SK-N-SH treated with all-trans-retinoic acid at 6 μM for 48 hours (cell line): ENCODE measurements at regions not wholly inside any gene's neighbourhood (a gene's known extent, or its start where the extent isn't known, plus 50 kb on each side); places are given as distances from the start of the nearest gene placed in this dataset.

Source experiments
- ATAC-seq: fragments of 200-7000 bp; cut with Tn5 transposase; 3 replicates; pipeline ENCODE4 v1.9.1; 2020; ENCODE audit warnings: mild to moderate bottlenecking, moderate library complexity
- ARNTL ChIP-seq: fragments of 450-650 bp; formaldehyde crosslinking; IDR thresholded peaks from 2 replicates; pipeline ENCODE4 v1.5.0; 2020; ENCODE audit warnings: low read depth, mild to moderate bottlenecking, moderate library complexity, borderline replicate concordance
- BACH2 ChIP-seq: fragments of 250-450 bp; sonication (Bioruptor Pico); IDR thresholded peaks from 2 replicates; pipeline ENCODE4 v1.9.0; 2021; ENCODE audit warnings: mild to moderate bottlenecking, borderline replicate concordance
- CSDC2 ChIP-seq: fragments of 250-450 bp; sonication (Bioruptor Pico); IDR thresholded peaks from 2 replicates; pipeline ENCODE4 v1.5.0; 2020; ENCODE audit warnings: mild to moderate bottlenecking, moderate library complexity
- ESRRG ChIP-seq: fragments of 250-450 bp; sonication (Bioruptor Pico); IDR thresholded peaks from 2 replicates; pipeline ENCODE4 v1.6.1; 2021; ENCODE audit warnings: mild to moderate bottlenecking
- ISL1 ChIP-seq: fragments of 250-450 bp; sonication (Bioruptor Pico); IDR thresholded peaks from 2 replicates; pipeline ENCODE4 v2.1.2; 2022; ENCODE audit warnings: mild to moderate bottlenecking, moderate library complexity
- OSR1 ChIP-seq: fragments of 250-450 bp; sonication (Bioruptor Pico); IDR thresholded peaks from 2 replicates; pipeline ENCODE4 v1.8.0; 2022; ENCODE audit warnings: moderate library complexity, mild to moderate bottlenecking, inconsistent platforms
- PPARA ChIP-seq: fragments of 250-450 bp; sonication (Bioruptor Pico); IDR thresholded peaks from 2 replicates; pipeline ENCODE4 v1.5.0; 2020; ENCODE audit warnings: mild to moderate bottlenecking, borderline replicate concordance
- RARB ChIP-seq: fragments of 250-450 bp; sonication (Bioruptor Pico); IDR thresholded peaks from 2 replicates; pipeline ENCODE4 v1.8.0; 2021; ENCODE audit warnings: mild to moderate bottlenecking, moderate library complexity
- SNAI2 ChIP-seq: fragments of 250-450 bp; sonication (Bioruptor Pico); IDR thresholded peaks from 2 replicates; pipeline ENCODE4 v1.5.0; 2020; ENCODE audit warnings: mild to moderate bottlenecking, moderate library complexity
- ZC3H10 ChIP-seq: fragments of 250-450 bp; sonication (Bioruptor Pico); IDR thresholded peaks from 2 replicates; pipeline ENCODE4 v1.5.1; 2021; ENCODE audit warnings: mild to moderate bottlenecking, moderate library complexity
- ZFP30 ChIP-seq: fragments of 450-650 bp; formaldehyde crosslinking; IDR thresholded peaks from 2 replicates; pipeline ENCODE4 v1.5.0; 2022; ENCODE audit warnings: mild to moderate bottlenecking, moderate library complexity
- ZNF565 ChIP-seq: fragments of 450-650 bp; formaldehyde crosslinking; conservative IDR thresholded peaks from 2 replicates; pipeline ENCODE4 v1.5.0; 2020; ENCODE audit warnings: low read depth, mild to moderate bottlenecking, moderate library complexity
- ZNF8 ChIP-seq: fragments of 450-650 bp; formaldehyde crosslinking; IDR thresholded peaks from 2 replicates; pipeline ENCODE4 v1.5.0; 2020; ENCODE audit warnings: mild to moderate bottlenecking, moderate library complexity
- TF ChIP-seq, protein P1 (sequence below): fragments of 250-450 bp; sonication (Bioruptor Pico); IDR thresholded peaks from 2 replicates; pipeline ENCODE4 v1.5.0; 2020; ENCODE audit warnings: mild to moderate bottlenecking, moderate library complexity
- TF ChIP-seq, protein P2 (sequence below): fragments of 250-450 bp; sonication (Bioruptor Pico); IDR thresholded peaks from 2 replicates; pipeline ENCODE4 v1.5.1; 2021; ENCODE audit warnings: mild to moderate bottlenecking, moderate library complexity
- TF ChIP-seq, protein P3 (sequence below): fragments of 250-450 bp; sonication (Bioruptor Pico); IDR thresholded peaks from 2 replicates; pipeline ENCODE4 v1.8.0; 2021; ENCODE audit warnings: low read depth, mild to moderate bottlenecking, moderate library complexity, borderline replicate concordance

GRCh38 chr21:25281134-25281533, 326.1 kb downstream of the MRPL39 start:
- ATAC-seq = no peak
- no peak for TF ChIP-seq ZNF8 (CRISPR knock-in tag)

GRCh38 chr21:25280061-25280460, 327.2 kb downstream of the MRPL39 start:
- no peak for TF ChIP-seq ESRRG (CRISPR knock-in tag)
- TF ChIP-seq, protein P1, sequence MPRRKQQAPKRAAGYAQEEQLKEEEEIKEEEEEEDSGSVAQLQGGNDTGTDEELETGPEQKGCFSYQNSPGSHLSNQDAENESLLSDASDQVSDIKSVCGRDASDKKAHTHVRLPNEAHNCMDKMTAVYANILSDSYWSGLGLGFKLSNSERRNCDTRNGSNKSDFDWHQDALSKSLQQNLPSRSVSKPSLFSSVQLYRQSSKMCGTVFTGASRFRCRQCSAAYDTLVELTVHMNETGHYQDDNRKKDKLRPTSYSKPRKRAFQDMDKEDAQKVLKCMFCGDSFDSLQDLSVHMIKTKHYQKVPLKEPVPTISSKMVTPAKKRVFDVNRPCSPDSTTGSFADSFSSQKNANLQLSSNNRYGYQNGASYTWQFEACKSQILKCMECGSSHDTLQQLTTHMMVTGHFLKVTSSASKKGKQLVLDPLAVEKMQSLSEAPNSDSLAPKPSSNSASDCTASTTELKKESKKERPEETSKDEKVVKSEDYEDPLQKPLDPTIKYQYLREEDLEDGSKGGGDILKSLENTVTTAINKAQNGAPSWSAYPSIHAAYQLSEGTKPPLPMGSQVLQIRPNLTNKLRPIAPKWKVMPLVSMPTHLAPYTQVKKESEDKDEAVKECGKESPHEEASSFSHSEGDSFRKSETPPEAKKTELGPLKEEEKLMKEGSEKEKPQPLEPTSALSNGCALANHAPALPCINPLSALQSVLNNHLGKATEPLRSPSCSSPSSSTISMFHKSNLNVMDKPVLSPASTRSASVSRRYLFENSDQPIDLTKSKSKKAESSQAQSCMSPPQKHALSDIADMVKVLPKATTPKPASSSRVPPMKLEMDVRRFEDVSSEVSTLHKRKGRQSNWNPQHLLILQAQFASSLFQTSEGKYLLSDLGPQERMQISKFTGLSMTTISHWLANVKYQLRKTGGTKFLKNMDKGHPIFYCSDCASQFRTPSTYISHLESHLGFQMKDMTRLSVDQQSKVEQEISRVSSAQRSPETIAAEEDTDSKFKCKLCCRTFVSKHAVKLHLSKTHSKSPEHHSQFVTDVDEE (CRISPR knock-in tag) = no peak
- no peak for ATAC-seq

- ATAC-seq = no peak
- TF ChIP-seq ZC3H10 (no peak), ESRRG (CRISPR knock-in tag) (no peak), ZNF565 (no peak), CSDC2 (no peak), ZNF8 (CRISPR knock-in tag) (no peak), RARB (no peak), ISL1 (no peak), ZFP30 (CRISPR knock-in tag) (no peak), PPARA (CRISPR knock-in tag) (no peak), BACH2 (CRISPR knock-in tag) (no peak), ARNTL (CRISPR knock-in tag) (no peak), OSR1 (CRISPR knock-in tag) (no peak)
- TF ChIP-seq, protein P1 (CRISPR knock-in tag) = no peak
- TF ChIP-seq, protein P2, sequence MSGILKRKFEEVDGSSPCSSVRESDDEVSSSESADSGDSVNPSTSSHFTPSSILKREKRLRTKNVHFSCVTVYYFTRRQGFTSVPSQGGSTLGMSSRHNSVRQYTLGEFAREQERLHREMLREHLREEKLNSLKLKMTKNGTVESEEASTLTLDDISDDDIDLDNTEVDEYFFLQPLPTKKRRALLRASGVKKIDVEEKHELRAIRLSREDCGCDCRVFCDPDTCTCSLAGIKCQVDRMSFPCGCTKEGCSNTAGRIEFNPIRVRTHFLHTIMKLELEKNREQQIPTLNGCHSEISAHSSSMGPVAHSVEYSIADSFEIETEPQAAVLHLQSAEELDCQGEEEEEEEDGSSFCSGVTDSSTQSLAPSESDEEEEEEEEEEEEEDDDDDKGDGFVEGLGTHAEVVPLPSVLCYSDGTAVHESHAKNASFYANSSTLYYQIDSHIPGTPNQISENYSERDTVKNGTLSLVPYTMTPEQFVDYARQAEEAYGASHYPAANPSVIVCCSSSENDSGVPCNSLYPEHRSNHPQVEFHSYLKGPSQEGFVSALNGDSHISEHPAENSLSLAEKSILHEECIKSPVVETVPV (CRISPR knock-in tag) = no peak
- TF ChIP-seq, protein P3, sequence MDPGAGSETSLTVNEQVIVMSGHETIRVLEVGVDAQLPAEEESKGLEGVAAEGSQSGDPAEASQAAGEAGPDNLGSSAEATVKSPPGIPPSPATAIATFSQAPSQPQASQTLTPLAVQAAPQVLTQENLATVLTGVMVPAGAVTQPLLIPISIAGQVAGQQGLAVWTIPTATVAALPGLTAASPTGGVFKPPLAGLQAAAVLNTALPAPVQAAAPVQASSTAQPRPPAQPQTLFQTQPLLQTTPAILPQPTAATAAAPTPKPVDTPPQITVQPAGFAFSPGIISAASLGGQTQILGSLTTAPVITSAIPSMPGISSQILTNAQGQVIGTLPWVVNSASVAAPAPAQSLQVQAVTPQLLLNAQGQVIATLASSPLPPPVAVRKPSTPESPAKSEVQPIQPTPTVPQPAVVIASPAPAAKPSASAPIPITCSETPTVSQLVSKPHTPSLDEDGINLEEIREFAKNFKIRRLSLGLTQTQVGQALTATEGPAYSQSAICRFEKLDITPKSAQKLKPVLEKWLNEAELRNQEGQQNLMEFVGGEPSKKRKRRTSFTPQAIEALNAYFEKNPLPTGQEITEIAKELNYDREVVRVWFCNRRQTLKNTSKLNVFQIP (CRISPR knock-in tag) = no peak
- TF ChIP-seq, all 23 proteins: peak for 0
These were observed 333.3 kb downstream of the MRPL39 start for GRCh38 chr21:25273959-25274358.

DNA sequence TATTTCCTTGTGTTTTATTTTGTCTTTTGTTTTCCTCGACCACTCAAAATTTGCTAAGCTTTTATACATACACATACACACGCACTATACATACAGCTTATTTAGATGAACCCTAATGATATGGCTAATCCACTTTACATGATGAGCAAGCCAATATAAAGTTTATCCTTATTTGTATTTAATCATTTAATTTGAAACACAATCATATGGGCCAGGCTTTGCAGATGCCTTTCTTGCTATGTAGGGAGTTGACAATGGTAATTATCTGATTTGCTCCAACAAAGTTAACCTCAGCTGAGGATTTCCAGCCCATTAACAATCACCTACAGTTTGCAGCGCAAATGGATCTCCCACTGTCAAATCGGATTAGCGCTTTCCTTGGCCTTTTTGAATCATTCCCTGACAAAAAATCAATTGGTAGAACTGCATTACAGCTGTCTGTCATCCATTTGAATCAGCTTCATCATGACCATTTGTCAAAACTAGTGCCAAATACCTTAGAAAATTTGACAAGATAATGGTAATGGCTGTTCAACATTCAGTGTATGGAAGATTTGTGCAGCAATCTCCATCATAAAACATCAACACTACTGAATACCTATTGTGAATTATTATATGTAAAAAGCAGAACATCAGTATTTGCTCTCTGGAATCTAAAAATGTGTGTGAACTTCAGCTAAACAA, 352.6 kb downstream of the MRPL39 start:
- no peak for ATAC-seq

More for the DNA sequence above, 352.6 kb downstream of the MRPL39 start:
- TF ChIP-seq, protein P1 (CRISPR knock-in tag) = no peak
- no peak for TF ChIP-seq BACH2 (CRISPR knock-in tag)
- TF ChIP-seq, protein P3 (CRISPR knock-in tag) = no peak
- TF ChIP-seq SNAI2 (CRISPR knock-in tag) = no peak
- TF ChIP-seq PPARA (CRISPR knock-in tag) = no peak
